Breast epithelium (tissue), 3 donors: ENCODE measurements at regions not wholly inside any gene's neighbourhood (a gene's known extent, or its start where the extent isn't known, plus 50 kb on each side); places are given as distances from the start of the nearest gene placed in this dataset.

Source experiments
- CTCF ChIP-seq, 3 donors: fragments of 450-650 bp; IDR thresholded peaks; one replicate each; pipeline ENCODE4 v1.5.1; 2016 to 2017; ENCODE audit warnings: antibody characterized with exemption in 3 of 3, mild to moderate bottlenecking in 3 of 3, moderate library complexity in 3 of 3
- POLR2A ChIP-seq: fragments of 450-650 bp; IDR thresholded peaks from one replicate; pipeline ENCODE4 v1.6.1; 2016; ENCODE audit warnings: antibody characterized with exemption, mild to moderate bottlenecking, moderate library complexity

GRCh38 chr2:155687181-155687580 is 645.3 kb downstream of the NR4A2 start:
- TF ChIP-seq CTCF (IDR thresholded peaks at IDR 0.05) (no peak), POLR2A (no peak)
